Hematopoietic multipotent progenitor cell treated with erythropoietin and hydrocortisone succinate and interleukin-3 and kit ligand, for 6 days (in vitro differentiated cells): ENCODE measurements at regions not wholly inside any gene's neighbourhood (a gene's known extent, or its start where the extent isn't known, plus 50 kb on each side); places are given as distances from the start of the nearest gene placed in this dataset.
"Not testable (repeated sequence)": the region's sequence is repeated elsewhere in the genome, so short reads cannot be mapped to it uniquely, and the experiment has no call there.

Source experiments
- DNase-seq: peaks from one replicate; pipeline ENCODE4 v3.0.0-alpha.2; 2015

DNA sequence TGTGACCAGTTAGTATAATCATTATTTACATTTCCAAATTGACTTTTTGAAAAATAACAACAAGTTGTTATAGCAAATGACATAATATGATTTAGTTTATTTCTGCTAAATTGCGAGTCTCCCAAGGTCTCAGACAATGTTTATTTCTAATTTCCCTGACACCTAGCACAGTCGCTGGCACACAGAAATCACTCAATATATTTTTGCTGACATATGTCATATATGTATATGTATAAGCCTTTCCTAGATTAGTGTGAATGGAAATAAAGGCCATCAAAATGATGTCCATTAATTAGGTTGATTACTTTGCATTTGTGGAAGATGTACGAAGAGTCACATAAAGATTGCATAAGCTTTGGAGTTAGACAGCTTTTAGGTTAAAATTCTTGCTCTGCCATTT is 136.7 kb upstream of the CDH2 start:
- no peak for DNase-seq

DNA sequence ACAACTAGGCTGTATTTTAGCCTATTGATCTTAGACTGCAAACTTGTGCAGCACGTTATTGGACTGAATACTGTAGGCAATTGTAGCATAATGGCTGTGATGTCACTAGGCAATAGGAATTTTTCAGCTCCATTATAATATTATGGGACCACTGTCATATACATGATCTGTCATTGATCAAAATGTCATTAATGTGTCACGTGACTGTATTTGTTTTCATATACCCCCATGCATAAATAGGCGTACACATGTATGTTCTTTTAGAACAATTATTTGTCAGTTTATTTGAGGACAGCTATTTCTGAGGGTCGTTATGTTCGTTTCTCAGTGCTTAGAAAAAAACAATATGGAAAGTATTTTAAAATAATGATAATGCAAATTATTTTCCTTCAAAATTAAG is 111.9 kb upstream of the CDH2 start:
- no peak for DNase-seq

DNA sequence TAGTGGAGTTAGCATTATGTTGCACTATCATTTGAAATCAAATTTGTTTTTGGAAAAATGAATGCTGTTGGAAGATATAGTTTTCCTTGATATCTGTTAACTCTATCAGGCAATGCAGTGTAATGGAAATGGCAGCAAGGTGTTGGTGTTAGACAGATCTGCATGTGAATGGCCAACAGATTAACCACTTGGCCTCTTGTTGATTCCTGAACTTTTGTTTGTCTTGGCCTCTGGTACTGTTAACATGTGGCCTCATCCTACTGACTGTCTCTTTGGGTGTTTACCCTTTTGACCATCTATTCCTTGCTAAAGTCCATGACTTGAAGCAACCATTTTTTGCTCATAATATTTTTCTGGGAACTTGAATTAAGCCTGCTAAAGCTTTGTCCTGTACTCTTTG is 110.2 kb upstream of the CDH2 start:
- no peak for DNase-seq

DNA sequence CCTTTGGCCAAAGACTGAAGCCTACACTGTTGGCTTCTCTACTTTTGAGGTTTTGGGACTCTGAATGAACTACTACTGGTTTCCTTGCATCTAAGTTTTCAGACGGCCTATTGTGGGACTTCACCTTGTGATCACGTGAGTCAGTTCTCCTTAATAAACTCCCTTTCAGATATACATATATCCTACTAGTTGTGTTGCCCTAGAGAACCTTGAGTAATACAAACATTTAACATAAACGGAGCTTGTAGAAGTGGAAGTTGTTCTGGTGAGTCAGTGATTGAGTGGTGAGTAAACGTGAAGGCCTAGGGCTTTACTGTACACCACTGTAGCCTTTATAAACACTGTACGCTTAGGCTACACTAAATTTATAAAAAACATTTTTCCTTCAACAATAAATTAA is 107.2 kb upstream of the CDH2 start:
- DNase-seq, result no peak

DNA sequence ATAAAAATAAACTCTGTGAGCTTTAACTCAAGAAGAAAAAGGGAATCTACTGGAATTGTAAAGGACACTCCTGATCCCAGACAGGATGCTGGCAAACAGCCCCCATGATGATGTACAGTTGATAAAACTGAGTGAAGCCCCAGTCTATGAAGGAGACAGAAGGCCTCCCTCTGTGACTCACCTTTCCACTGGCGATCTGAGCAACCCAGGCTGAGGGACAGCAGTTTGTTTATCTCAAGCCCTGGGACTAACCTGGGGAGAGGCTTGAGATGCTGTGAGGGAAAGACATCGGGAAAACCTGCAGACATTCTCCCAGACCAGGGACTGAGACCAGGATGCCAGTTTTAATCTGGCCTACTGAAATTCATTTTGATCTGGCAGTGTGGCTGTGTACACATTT is 104.5 kb upstream of the CDH2 start:
- DNase-seq, result no peak

DNA sequence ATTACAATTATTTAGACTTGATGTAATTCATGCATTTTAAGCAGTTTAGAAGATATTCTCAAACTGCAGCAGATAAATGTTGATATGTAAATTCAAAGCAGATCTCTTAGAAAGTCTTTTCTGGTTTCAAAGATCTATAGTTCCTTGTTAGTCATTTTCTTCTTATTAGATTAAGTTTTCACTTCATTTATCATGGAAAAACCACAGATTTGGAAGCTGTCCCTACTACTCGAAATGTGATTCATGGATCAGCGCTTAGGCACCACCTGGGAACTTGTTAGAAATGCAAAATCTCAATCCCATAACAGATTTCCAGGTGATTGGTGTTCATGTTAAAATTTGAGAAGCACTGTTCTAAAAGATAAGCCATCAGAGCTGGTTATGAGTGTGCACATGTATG is 92.8 kb upstream of the CDH2 start:
- DNase-seq, result no peak

DNA sequence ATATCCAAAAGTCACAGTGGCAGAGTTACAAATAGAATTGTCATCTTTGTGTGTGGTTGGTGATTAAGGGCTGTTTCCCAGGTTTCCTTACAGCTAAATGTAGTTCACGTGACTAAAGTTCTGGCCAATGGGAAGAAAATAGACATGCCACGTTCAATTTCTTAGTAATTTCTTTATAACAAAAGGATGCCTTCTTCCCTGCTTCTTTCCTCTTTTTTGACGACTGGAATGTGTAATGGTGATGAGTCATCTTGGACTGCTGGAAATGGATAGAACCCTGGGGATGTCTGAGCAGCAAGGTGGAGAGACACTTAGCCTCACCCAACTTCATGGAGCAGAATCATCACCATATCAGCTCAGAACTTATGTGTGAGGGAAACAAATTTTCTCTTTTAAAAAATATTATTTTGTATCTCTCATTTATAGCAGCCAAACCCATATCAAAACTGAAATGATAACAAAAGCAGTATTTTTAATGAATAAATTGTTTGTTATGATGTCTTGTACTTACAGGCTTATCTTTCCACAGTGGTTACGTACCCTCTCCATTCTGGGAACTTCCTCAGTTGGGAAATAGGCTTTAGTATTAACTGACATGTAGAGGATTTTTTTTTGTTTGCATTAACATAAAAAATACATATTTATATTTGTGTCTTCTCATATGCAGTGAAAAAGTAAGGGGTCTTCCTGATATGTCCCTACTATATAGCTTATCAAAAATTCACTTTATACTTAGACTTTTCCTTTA is 91.1 kb upstream of the CDH2 start:
- no peak for DNase-seq

DNA sequence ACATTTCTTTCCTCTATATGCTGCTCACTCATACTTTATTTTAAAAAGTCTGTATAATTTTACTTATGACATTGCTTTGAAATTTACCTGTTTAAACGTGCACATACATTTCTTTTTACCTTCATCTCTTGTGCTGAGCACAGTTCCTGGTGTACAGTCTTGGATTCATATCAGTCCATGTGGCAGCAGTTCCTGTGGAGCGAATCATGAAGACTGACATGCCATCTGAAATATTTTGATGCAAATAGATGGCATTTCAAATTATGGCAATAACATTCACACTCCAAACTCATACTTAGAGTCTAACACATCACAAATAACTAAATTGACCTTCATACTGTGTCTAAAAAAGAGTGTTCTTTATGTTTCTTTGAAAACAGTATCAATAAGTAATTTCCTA is 90.3 kb upstream of the CDH2 start:
- no peak for DNase-seq

DNA sequence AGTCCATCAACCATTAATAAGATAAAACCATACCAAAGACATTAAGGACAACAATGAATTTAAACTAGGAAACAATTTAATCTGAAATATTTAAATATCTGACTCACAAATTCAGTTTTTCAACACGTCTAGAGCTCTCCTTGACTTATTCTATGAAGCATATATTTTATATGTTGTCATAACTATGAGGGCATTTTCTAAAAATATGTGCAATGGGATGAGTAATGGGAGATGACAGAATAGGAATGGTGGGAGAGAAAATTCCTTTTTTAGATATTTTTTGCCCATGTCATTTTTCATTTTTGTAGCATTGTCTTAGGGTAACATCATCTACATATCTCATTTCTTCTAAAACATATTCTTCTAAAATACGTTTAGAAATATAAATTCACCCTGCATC is 79.2 kb upstream of the CDH2 start:
- no peak for DNase-seq

DNA sequence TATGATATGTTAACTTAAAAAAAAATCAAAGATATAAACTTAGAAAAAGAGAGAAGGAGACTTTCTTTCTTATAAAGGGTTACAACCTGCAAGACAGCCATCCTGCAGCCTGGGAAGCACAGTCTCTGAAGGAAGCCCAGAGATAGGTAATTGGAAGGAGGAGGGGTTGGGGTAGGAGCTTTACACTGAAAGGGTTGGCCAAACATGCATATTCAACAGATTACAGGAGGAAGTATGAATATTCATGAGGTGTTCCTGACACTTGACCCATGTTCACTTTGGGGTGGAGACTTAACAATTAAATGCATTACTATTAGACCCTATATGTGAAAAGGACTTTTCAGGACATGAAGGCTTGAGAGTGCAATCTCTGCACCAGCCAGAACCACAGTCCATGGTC is 71.7 kb upstream of the CDH2 start:
- no peak for DNase-seq

DNA sequence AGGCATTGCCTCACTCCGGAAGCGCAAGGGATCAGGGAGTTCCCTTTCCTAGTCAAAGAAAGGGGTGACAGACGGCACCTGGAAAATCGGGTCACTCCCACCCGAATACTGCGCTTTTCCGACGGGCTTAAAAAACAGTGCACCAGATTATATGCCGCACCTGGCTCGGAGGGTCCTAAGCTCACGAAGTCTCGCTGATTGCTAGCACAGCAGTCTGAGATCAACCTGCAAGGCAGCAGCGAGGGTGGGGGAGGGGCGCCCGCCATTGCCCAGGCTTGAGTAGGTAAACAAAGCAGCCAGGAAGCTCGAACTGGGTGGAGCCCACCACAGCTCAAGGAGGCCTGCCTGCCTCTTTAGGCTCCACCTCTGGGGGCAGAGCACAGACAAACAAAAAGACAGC is 63.7 kb upstream of the CDH2 start:
- DNase-seq, result not testable (repeated sequence)

DNA sequence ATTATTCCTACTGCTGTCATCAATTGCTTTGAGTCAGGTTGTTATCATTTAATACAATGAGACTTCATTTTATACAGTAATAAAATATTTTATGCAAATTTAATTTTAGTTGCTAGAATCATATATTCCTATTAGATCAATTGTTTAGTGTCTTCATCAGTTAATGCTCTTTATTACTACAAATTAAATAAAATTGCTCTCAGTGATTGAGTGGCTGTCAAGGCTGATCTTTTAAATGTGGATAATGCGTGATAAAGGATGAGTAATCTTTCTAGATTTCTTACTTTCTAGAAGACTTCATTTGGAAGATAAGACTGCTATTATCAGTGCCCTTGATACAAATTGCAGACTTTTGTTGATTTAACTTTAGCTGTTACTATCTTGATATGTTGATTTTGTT is 59.6 kb upstream of the CDH2 start:
- no peak for DNase-seq
